UCSD-AML1 (cell line): ENCODE measurements at regions not wholly inside any gene's neighbourhood (a gene's known extent, or its start where the extent isn't known, plus 50 kb on each side); places are given as distances from the start of the nearest gene placed in this dataset.

Experiments used
- DNase-seq: peaks from one replicate; lab custom pipeline; 2025; ENCODE audit not compliant: unreplicated experiment; lab: John Stamatoyannopoulos, UW

- no peak for DNase-seq
Measured at GRCh38 chr13:73857106-73857505, 277.1 kb downstream of the KLF12 start.

- no peak for DNase-seq
Measured at GRCh38 chr13:73851104-73851503, 283.1 kb downstream of the KLF12 start.

GRCh38 chr13:73850104-73850873 is 283.9 kb downstream of the KLF12 start:
- no peak for DNase-seq

DNA sequence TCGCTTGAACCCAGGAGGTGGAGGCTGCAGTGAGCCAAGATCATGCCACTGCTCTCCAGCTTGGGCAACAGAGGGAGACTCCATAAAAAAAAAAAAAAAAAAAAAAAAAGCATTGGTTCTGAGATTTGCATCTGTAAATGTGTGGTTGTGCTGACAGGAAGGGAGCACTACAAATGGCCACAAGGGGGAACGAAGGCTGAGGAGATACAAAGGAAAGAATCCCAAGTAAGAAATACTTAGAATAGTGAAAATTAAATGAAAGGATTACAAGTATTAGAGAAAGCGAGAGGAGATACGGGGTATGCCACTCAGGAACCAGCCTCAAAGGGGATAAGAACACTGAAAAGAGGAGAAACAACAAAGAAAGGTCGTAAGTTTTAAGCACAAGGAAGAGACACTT is 284.9 kb downstream of the KLF12 start:
- DNase-seq = no peak

GRCh38 chr13:73844986-73845385 is 289.2 kb downstream of the KLF12 start:
- DNase-seq = no peak

DNA sequence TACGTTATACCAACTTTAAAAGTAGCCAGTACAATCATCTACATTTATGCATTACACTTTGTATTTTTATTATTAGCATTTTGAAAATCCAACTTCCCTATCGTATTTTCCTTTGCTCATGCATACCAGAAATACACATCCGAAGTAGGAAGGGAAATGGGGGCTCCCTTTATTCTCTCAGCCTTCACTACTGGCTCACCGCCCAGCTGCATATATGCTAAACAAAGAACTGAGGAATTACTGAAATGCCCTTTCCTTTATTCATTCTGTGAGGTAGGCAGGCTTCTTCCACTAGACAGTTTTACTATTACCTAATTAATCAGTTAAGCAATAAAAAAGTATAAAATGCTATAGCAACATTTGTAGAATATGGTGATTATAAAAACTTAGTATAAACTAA is 291.6 kb downstream of the KLF12 start:
- DNase-seq = no peak

DNA sequence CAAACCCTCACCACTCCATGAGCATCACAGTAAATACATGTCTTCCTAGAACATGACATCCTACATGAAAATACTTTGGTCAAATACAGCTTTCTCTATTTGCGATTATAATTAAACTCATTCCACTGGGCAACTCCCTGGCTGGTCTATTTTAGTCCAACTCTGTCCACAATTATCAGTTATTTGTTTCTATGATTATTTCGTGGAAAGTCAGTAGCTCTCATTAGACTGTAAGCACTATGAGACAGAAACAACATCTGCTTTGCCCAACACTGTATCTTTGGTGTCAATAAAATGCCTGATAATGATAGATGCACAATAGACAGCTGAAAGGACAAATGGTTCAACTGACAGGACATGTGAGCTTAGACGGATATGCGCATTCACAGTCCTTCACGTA is 292.0 kb downstream of the KLF12 start:
- no peak for DNase-seq

DNA sequence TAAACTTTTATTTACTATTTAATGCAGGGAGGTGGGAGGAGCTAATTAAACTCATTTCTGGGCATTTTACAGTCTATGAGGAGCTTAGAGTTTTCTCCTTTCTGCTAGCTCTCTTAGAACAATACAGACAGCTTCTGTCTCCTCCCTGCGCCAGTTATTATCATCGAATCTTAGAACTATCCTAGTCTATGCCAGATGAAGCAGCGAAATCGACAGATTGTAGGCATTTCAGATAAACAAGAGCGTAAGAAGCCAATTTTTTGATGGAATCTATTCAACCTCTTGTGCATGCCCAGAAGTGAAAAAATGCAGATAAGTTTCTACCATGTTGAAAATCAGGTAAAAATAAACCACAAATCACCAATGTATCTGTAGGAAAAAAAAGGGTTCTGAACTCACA is 297.1 kb downstream of the KLF12 start:
- DNase-seq = no peak

GRCh38 chr13:73835138-73835721 is 299.0 kb downstream of the KLF12 start:
- DNase-seq = no peak

DNA sequence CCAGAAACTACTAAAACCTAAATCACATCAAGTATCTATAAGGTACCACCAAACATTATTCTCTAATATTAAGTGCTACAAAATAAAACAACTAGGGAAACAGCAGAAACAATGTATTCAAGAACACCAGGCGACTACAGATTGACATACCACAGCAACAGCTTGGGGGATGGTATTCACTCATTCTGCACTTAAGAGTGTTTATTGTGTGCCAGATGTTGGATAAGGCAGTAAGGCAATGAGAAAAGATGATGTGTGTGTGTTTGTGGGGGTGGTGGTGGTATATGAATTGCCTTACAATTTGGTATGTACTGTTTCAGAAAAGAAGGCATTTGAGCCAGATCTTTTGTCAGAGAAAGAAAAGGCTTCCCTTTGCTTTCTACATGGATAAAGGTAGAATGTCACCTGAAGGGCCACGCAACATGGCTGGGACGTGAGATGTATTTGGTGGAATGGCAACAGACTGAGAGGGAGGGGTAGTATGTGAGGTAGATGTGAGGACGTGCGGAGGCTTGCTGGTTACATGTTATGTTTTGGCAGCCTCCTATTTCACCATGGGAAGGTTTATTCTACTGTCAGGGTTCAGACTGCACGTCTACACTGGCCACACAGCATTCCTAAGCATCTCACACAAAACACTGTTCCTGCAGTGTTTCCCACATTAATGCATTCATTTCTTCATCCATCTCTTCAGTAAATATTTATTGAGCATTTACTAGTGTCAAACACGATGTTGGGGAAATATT is 300.7 kb downstream of the KLF12 start:
- no peak for DNase-seq

DNA sequence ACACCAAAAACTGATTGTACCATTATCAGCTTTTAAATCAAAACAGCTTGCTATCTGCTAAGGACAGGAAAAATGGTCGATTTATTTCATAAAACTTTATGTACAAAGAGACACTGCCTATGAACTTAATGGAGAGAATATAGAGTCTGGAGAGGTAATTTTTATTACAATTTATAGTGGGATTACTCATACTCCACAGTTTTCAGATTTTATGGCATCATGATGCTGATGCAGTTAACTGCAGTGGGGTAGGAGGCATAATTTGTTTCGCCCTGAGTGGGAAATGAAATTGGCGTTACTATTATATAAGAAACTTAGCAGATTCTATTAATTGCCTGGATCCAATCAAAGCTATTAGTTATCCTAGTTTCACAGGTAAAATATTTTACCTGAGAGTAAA is 301.4 kb downstream of the KLF12 start:
- no peak for DNase-seq

DNA sequence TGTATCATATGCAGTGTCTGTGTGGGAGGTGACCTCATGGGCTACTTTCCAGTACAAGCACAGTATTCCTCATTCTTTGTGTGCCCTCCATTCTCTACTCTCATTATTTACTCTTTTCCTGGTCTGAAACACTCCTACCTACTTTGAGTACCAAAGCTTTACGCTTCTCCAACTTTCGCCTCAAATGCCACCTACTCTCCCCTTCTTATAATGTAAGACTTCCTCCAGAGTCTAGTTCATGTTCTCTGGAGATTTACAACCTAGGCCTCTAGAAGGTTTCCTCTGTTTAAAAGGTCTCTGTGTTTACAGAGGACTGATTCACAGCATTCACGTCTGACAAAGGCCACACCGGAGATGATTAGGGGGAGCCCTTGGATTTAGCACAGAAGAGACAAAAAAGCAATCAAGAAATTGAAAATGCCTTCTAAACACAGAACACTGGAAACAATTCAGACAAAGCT is 302.0 kb downstream of the KLF12 start:
- DNase-seq = no peak

DNA sequence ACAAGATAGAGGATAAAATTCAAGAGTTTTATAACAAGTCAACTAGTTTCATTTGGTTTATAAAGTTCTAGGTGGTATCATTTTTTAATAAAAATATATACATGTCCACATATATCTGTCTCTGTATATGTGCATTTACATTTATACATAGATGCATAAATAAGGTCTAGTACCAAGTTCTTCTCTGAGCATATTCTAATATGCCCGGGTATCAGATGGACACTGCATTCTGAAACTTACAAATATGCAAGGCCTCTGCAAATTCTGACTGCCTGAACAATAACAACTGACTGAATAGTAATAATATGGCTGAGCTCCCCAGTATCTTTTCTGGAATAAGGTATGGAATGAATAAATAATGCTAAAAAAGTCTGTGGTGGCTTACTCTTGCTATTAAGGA is 304.8 kb downstream of the KLF12 start:
- no peak for DNase-seq

- DNase-seq = no peak
Measured at GRCh38 chr13:73828811-73829210, 305.4 kb downstream of the KLF12 start.

DNA sequence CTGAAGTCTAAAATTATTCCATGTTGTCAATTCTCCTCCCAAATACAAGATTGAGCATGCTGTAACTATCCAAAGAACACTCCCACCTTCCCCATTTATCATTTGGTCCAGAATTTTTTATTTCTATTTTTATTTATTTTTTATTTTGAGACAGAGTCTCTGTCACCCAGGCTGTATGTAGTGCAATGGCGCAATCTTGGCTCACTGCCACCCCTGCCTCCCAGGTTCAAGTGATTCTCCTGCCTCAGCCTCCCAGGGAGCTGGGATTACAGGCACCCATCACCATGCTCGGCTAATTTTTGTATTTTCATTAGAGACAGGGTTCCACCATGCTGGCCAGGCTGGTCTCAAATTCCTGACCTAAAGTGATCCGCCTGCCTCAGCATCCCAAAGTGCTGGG is 306.8 kb downstream of the KLF12 start:
- no peak for DNase-seq

DNA sequence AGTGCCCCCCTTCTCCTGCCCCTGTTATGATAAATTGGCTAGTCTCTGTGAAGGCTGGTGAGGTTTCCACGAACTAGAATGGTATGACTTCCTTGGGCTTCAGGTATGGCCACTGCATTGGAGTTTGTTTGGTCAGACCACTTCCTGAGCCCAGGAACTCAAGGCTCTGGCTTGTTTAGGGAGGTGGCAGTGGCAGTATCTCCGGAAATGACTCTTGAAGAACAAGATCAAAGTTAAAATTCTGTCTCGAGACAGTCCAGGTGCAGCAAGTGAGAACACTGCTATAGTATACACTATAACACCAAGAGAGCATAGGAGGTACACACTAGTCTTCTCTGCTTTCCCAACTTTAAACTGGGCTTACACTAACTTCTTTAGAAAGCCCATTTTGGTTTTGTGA is 309.1 kb downstream of the KLF12 start:
- DNase-seq = no peak

- DNase-seq = no peak
Measured at GRCh38 chr13:73822668-73823592, 311.3 kb downstream of the KLF12 start.

- no peak for DNase-seq
Measured at GRCh38 chr13:73820688-73821087, 313.5 kb downstream of the KLF12 start.

DNA sequence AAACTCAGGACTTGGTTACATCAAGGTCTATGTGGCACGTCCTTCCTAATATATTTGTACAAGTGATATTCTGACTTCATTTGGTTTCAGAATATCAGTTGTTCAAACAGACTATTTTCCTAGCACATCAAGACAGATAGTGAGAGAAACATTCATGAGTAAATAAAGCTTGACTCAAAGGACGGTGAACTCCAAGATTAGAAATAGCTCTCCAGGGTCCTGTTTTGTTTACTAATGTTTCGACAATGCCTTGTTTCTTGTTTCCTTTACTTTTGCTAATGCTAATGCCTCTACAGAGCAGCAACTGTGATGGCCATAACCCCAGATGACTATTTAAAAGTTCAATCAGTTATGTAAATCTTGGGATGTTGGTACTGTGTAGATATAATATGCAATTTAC is 313.9 kb downstream of the KLF12 start:
- no peak for DNase-seq

DNA sequence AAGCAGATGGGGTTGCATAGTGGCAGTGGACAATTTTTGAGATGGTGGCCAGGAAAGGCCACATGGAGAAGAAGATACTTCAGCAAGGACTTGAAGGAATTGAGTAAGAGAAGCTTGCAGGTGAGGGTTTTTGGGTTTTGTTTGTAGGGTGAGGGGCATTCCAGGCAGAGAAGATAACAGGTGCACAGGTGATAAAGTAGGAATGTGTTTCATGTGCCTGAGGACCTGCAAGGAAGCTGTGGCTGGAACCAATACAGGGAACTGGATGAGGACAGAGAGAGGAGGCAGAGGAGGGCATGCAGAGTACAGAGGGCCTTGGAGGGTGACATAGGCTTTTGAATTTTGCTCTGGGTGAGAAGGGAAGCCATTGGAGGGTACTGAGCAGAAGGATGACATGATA is 314.5 kb downstream of the KLF12 start:
- DNase-seq = no peak

- DNase-seq = no peak
Measured at GRCh38 chr13:73816702-73817101, 317.5 kb downstream of the KLF12 start.
